Skin epidermis (tissue), 12 donors: ENCODE measurements at regions not wholly inside any gene's neighbourhood (a gene's known extent, or its start where the extent isn't known, plus 50 kb on each side); places are given as distances from the start of the nearest gene placed in this dataset.
"Not testable (repeated sequence)": the region's sequence is repeated elsewhere in the genome, so short reads cannot be mapped to it uniquely, and the experiment has no call there.

Experiments used
- H3K27ac ChIP-seq, 21 experiments: fragments of 200-600 bp; sonication (generic) in 11 of 21; one replicate each; pipeline ENCODE4 v1.5.0; 2020; ENCODE audit warnings: mild to moderate bottlenecking in 3 of 21, inconsistent platforms in 2 of 21, moderate library complexity in 2 of 21
- H3K4me3 ChIP-seq, 7 experiments: fragments of 200-600 bp; sonication (generic) in 2 of 7; one replicate each; pipeline ENCODE4 v1.5.0; 2020; ENCODE audit warnings: inconsistent platforms in 2 of 7, mild to moderate bottlenecking in 2 of 7, moderate library complexity in 1 of 7

- no peak overlapping the region for H3K27ac ChIP-seq
- H3K4me3 ChIP-seq = no peak overlapping the region
These were observed 221.8 kb upstream of the PPP1R3A start for GRCh38 chr7:114140561-114140960.

- not testable (repeated sequence) for H3K27ac ChIP-seq
These were observed 220.9 kb upstream of the PPP1R3A start for GRCh38 chr7:114139690-114140089.

GRCh38 chr7:114138587-114138986 lies 219.8 kb upstream of the PPP1R3A start:
- H3K27ac ChIP-seq = no peak overlapping the region
- H3K4me3 ChIP-seq = no peak overlapping the region

More at GRCh38 chr7:114139690-114140089, 220.9 kb upstream of the PPP1R3A start:
- H3K4me3 ChIP-seq = not testable (repeated sequence)

GRCh38 chr7:114133717-114134116 lies 214.9 kb upstream of the PPP1R3A start:
- H3K27ac ChIP-seq = no peak overlapping the region
- no peak overlapping the region for H3K4me3 ChIP-seq

GRCh38 chr7:114130866-114131265 lies 212.1 kb upstream of the PPP1R3A start:
- H3K4me3 ChIP-seq = no peak overlapping the region

GRCh38 chr7:114128880-114129279 lies 210.1 kb upstream of the PPP1R3A start:
- H3K4me3 ChIP-seq = no peak overlapping the region

More at GRCh38 chr7:114130866-114131265, 212.1 kb upstream of the PPP1R3A start:
- H3K27ac ChIP-seq = no peak overlapping the region

GRCh38 chr7:114126095-114126494 lies 207.3 kb upstream of the PPP1R3A start:
- Histone ChIP-seq H3K4me3 (no peak overlapping the region), H3K27ac (no peak overlapping the region)

More at GRCh38 chr7:114128880-114129279, 210.1 kb upstream of the PPP1R3A start:
- no peak overlapping the region for H3K27ac ChIP-seq

- no peak overlapping the region for H3K27ac ChIP-seq
These were observed 194.0 kb upstream of the PPP1R3A start for GRCh38 chr7:114112806-114113205.

GRCh38 chr7:114110666-114111065 lies 191.9 kb upstream of the PPP1R3A start:
- no peak overlapping the region for H3K27ac ChIP-seq
- no peak overlapping the region for H3K4me3 ChIP-seq

More at GRCh38 chr7:114112806-114113205, 194.0 kb upstream of the PPP1R3A start:
- no peak overlapping the region for H3K4me3 ChIP-seq

GRCh38 chr7:114109721-114110120 lies 190.9 kb upstream of the PPP1R3A start:
- H3K27ac ChIP-seq = no peak overlapping the region
- H3K4me3 ChIP-seq = no peak overlapping the region

GRCh38 chr7:114109304-114109703 lies 190.5 kb upstream of the PPP1R3A start:
- Histone ChIP-seq H3K27ac (no peak overlapping the region), H3K4me3 (no peak overlapping the region)

GRCh38 chr7:114108510-114108909 lies 189.7 kb upstream of the PPP1R3A start:
- H3K27ac ChIP-seq = no peak overlapping the region
- no peak overlapping the region for H3K4me3 ChIP-seq

- Histone ChIP-seq H3K27ac (no peak overlapping the region), H3K4me3 (no peak overlapping the region)
These were observed 188.7 kb upstream of the PPP1R3A start for GRCh38 chr7:114107522-114107921.

GRCh38 chr7:114104035-114104434 lies 185.2 kb upstream of the PPP1R3A start:
- H3K4me3 ChIP-seq = no peak overlapping the region
- no peak overlapping the region for H3K27ac ChIP-seq

GRCh38 chr7:114102996-114103395 lies 184.2 kb upstream of the PPP1R3A start:
- Histone ChIP-seq H3K27ac (no peak overlapping the region), H3K4me3 (no peak overlapping the region)

- H3K27ac ChIP-seq = no peak overlapping the region
- no peak overlapping the region for H3K4me3 ChIP-seq
These were observed 183.3 kb upstream of the PPP1R3A start for GRCh38 chr7:114102131-114102530.

GRCh38 chr7:114100810-114101209 lies 182.0 kb upstream of the PPP1R3A start:
- no peak overlapping the region for H3K4me3 ChIP-seq
- H3K27ac ChIP-seq = no peak overlapping the region

- no peak overlapping the region for H3K27ac ChIP-seq
- H3K4me3 ChIP-seq = no peak overlapping the region
These were observed 180.5 kb upstream of the PPP1R3A start for GRCh38 chr7:114099337-114099736.

- H3K27ac ChIP-seq = no peak overlapping the region
- no peak overlapping the region for H3K4me3 ChIP-seq
These were observed 177.1 kb upstream of the PPP1R3A start for GRCh38 chr7:114095885-114096284.

GRCh38 chr7:114088470-114088940 lies 169.7 kb upstream of the PPP1R3A start:
- Histone ChIP-seq H3K4me3 (no peak overlapping the region), H3K27ac (no peak overlapping the region)

GRCh38 chr7:114087653-114088469 lies 169.1 kb upstream of the PPP1R3A start:
- Histone ChIP-seq H3K4me3 (peak overlapping the region in 3 of 7 experiments; percentile 11 to 67 (median 64)), H3K27ac (peak overlapping the region in 3 of 21 experiments; percentile 58 to 90 (median 77))
